Neural cell (in vitro differentiated cells): ENCODE measurements at regions not wholly inside any gene's neighbourhood (a gene's known extent, or its start where the extent isn't known, plus 50 kb on each side); places are given as distances from the start of the nearest gene placed in this dataset.
"Not testable (repeated sequence)": the region's sequence is repeated elsewhere in the genome, so short reads cannot be mapped to it uniquely, and the experiment has no call there.

Source experiments
- H2AFZ ChIP-seq: fragments of 200-600, 300-800 bp; sonication (generic), shearing (Covaris generic); 2 replicates; pipeline ENCODE4 v1.6.0; 2014; ENCODE audit warnings: low read depth, mild to moderate bottlenecking, antibody characterized with exemption, low read length, moderate library complexity
- H3F3A ChIP-seq: fragments of 200-600 bp; shearing (Covaris generic); 2 replicates; pipeline ENCODE4 v1.6.1; 2016; ENCODE audit warnings: mild to moderate bottlenecking, moderate library complexity, mixed read lengths, antibody characterized with exemption, low read length; ENCODE audit not compliant: insufficient read depth, poor library complexity, severe bottlenecking
- H3K27ac ChIP-seq: fragments of 200-600, 300-800 bp; sonication (generic), shearing (Covaris generic); 2 replicates; pipeline ENCODE4 v1.5.1; 2014; ENCODE audit warnings: mild to moderate bottlenecking, low read length, moderate library complexity
- H3K27me3 ChIP-seq: fragments of 300-800, 200-600 bp; sonication (generic), shearing (Covaris generic); 2 replicates; pipeline ENCODE4 v1.6.0; 2014; ENCODE audit warnings: mild to moderate bottlenecking, low read depth, low read length, moderate library complexity; ENCODE audit not compliant: insufficient read depth
- H3K36me3 ChIP-seq: fragments of 300-800, 200-600 bp; sonication (generic), shearing (Covaris generic); 2 replicates; pipeline ENCODE4 v1.5.1; 2014; ENCODE audit warnings: mild to moderate bottlenecking, antibody characterized with exemption, low read length, moderate library complexity; ENCODE audit not compliant: insufficient read depth
- H3K4me2 ChIP-seq: fragments of 300-800, 200-600 bp; sonication (generic), shearing (Covaris generic); 2 replicates; pipeline ENCODE4 v1.6.0; 2014; ENCODE audit warnings: mild to moderate bottlenecking, low read length
- H3K4me3 ChIP-seq: fragments of 300-800, 200-600 bp; sonication (generic), shearing (Covaris generic); 2 replicates; pipeline ENCODE4 v1.5.1; 2014; ENCODE audit warnings: mild to moderate bottlenecking, low read length, moderate library complexity
- H3K79me2 ChIP-seq: fragments of 200-600 bp; shearing (Covaris generic); replicated peaks from 2 replicates; pipeline ENCODE4 v1.6.0; 2014; ENCODE audit warnings: mild to moderate bottlenecking, low read length, moderate library complexity; ENCODE audit not compliant: insufficient read depth
- H3K9ac ChIP-seq: fragments of 300-800, 200-600 bp; sonication (generic), shearing (Covaris generic); 2 replicates; pipeline ENCODE4 v1.6.1; 2016; ENCODE audit warnings: mild to moderate bottlenecking, low read length, mixed read lengths
- H3K9me2 ChIP-seq: fragments of 200-600 bp; shearing (Covaris generic); 2 replicates; pipeline ENCODE4 v1.6.1; 2016; ENCODE audit warnings: mild to moderate bottlenecking, low read length, mixed read lengths; ENCODE audit not compliant: insufficient read depth
- H3K9me3 ChIP-seq: fragments of 200-600, 300-800 bp; sonication (generic), shearing (Covaris generic); 2 replicates; pipeline ENCODE4 v1.6.1; 2016; ENCODE audit warnings: mild to moderate bottlenecking, mixed run types, low read length, moderate library complexity, mixed read lengths
- H4K20me1 ChIP-seq: fragments of 200-600 bp; shearing (Covaris generic); 2 replicates; pipeline ENCODE4 v1.6.1; 2016; ENCODE audit warnings: mild to moderate bottlenecking, mixed run types; ENCODE audit not compliant: insufficient read depth
- CTCF ChIP-seq: fragments of 450-650 bp; IDR thresholded peaks from 2 replicates; pipeline ENCODE4 v1.5.1; 2014; ENCODE audit warnings: antibody characterized with exemption, mild to moderate bottlenecking, moderate library complexity; ENCODE audit not compliant: poor library complexity, severe bottlenecking
- EP300 ChIP-seq: fragments of 450-650 bp; conservative IDR thresholded peaks from 2 replicates; pipeline ENCODE4 v1.6.1; 2014; ENCODE audit warnings: antibody characterized with exemption, mild to moderate bottlenecking, moderate library complexity; ENCODE audit not compliant: poor library complexity, severe bottlenecking
- EZH2 ChIP-seq: fragments of 200-600, 300-800 bp; shearing (Covaris generic), sonication (generic); IDR thresholded peaks from 2 replicates; pipeline ENCODE4 v1.6.1; 2014; ENCODE audit warnings: antibody characterized with exemption, low read length, borderline replicate concordance, mild to moderate bottlenecking; ENCODE audit not compliant: insufficient read depth, poor library complexity, severe bottlenecking
- MXI1 ChIP-seq: fragments of 450-650 bp; conservative IDR thresholded peaks from 2 replicates; pipeline ENCODE4 v1.6.1; 2014; ENCODE audit warnings: antibody characterized with exemption, mild to moderate bottlenecking; ENCODE audit not compliant: poor library complexity, severe bottlenecking
- POLR2AphosphoS5 ChIP-seq: IDR thresholded peaks from 2 replicates; pipeline ENCODE4 v1.6.1; 2012
- RAD21 ChIP-seq: fragments of 450-650 bp; conservative IDR thresholded peaks from 2 replicates; pipeline ENCODE4 v1.6.1; 2014; ENCODE audit warnings: antibody characterized with exemption, mild to moderate bottlenecking, moderate library complexity
- SMC3 ChIP-seq: fragments of 450-650 bp; conservative IDR thresholded peaks from 2 replicates; pipeline ENCODE4 v1.6.1; 2014; ENCODE audit warnings: antibody characterized with exemption, mild to moderate bottlenecking, moderate library complexity; ENCODE audit not compliant: poor library complexity
- TAF1 ChIP-seq: IDR thresholded peaks from 2 replicates; pipeline ENCODE4 v1.6.1; 2012; ENCODE audit warnings: low read depth
- TF ChIP-seq, protein P1 (sequence below): IDR thresholded peaks from 2 replicates; pipeline ENCODE4 v1.6.1; 2012; ENCODE audit warnings: borderline replicate concordance

DNA sequence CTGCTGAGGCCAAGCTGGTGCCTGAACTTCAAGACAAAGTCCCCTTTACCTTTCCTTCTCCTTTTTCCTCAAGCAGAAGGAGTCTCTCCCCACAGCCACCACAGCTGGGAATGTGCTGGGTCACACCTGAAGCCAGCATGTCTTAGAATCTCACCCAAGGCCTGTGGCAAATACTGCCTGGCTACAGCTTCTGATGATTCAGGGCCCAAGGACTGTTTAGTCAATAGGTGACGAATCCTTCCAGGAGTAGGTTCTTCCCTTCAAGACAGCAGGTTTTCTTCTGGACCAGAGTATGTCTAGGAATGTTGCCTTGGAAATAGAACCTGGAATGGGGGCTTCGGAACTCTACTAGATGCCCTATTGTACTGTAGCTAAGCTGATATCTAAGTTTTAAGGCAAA, 374.6 kb downstream of the KIF20B start:
- no peaks in the 10 kb centered on the region for H3K79me2 ChIP-seq
- H3K9me3 ChIP-seq = no peaks in the 10 kb centered on the region
- no peaks in the 10 kb centered on the region for H3K36me3 ChIP-seq

GRCh38 chr10:90079819-90080218, 378.4 kb downstream of the KIF20B start:
- Histone ChIP-seq H3K27me3 (no peaks in the 10 kb centered on the region), H4K20me1 (no peaks in the 10 kb centered on the region), H3K9me2 (no peaks in the 10 kb centered on the region), H3K4me3 (no peak overlapping the region), H3K36me3 (no peaks in the 10 kb centered on the region), H3K4me2 (no peak overlapping the region), H3K79me2 (no peaks in the 10 kb centered on the region), H3K9me3 (no peaks in the 10 kb centered on the region), H3K9ac (no peak overlapping the region), H3F3A (no peaks in the 10 kb centered on the region), H2AFZ (no peak overlapping the region), H3K27ac (no peak overlapping the region)
- TF ChIP-seq EP300 (no peak), RAD21 (no peak), CTCF (no peak), TAF1 (no peak)
- TF ChIP-seq, protein P1, sequence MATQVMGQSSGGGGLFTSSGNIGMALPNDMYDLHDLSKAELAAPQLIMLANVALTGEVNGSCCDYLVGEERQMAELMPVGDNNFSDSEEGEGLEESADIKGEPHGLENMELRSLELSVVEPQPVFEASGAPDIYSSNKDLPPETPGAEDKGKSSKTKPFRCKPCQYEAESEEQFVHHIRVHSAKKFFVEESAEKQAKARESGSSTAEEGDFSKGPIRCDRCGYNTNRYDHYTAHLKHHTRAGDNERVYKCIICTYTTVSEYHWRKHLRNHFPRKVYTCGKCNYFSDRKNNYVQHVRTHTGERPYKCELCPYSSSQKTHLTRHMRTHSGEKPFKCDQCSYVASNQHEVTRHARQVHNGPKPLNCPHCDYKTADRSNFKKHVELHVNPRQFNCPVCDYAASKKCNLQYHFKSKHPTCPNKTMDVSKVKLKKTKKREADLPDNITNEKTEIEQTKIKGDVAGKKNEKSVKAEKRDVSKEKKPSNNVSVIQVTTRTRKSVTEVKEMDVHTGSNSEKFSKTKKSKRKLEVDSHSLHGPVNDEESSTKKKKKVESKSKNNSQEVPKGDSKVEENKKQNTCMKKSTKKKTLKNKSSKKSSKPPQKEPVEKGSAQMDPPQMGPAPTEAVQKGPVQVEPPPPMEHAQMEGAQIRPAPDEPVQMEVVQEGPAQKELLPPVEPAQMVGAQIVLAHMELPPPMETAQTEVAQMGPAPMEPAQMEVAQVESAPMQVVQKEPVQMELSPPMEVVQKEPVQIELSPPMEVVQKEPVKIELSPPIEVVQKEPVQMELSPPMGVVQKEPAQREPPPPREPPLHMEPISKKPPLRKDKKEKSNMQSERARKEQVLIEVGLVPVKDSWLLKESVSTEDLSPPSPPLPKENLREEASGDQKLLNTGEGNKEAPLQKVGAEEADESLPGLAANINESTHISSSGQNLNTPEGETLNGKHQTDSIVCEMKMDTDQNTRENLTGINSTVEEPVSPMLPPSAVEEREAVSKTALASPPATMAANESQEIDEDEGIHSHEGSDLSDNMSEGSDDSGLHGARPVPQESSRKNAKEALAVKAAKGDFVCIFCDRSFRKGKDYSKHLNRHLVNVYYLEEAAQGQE = no peak

More for the DNA sequence above, 374.6 kb downstream of the KIF20B start:
- Histone ChIP-seq H3F3A (no peaks in the 10 kb centered on the region), H2AFZ (no peak overlapping the region), H3K4me3 (no peak overlapping the region), H3K9ac (no peak overlapping the region), H3K27me3 (no peaks in the 10 kb centered on the region), H3K27ac (no peak overlapping the region), H3K4me2 (no peak overlapping the region), H4K20me1 (no peaks in the 10 kb centered on the region), H3K9me2 (no peaks in the 10 kb centered on the region)
- TF ChIP-seq SMC3 (no peak), POLR2AphosphoS5 (no peak), EP300 (no peak), TAF1 (no peak), CTCF (no peak), MXI1 (no peak), EZH2 (no peak)

DNA sequence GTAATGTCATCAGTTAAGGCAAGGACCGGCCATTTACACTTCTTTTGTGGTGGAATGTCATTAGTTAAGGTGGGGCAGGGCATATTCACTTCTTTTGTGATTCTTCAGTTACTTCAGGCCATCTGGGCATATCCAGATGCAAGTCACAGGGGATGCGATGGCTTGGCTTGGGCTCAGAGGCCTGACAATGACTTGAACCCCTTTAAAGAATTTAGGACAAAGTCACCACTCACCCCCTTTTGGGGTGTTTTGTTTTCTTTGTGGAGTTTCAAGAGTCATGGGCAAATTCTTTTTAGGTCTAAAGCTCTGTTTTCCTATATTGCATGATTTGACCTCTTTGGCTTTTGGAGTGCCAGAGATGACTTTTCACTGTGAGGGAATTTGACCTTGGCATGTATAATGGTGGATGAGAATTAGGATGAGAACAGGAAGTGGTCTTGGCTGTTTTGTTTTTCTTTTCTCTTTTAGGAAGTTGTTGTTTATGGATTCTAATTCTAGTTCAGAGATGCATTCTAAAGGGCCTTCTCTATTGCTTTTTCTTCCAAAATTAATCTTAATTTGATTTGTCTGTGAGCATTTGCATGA, 385.3 kb downstream of the KIF20B start:
- H3K9ac ChIP-seq, H3K9me2 ChIP-seq, H3K4me2 ChIP-seq, H3K4me3 ChIP-seq, H3K27ac ChIP-seq, H3K9me3 ChIP-seq, H3K27me3 ChIP-seq, H3K79me2 ChIP-seq, H3F3A ChIP-seq, H3K36me3 ChIP-seq, H4K20me1 ChIP-seq, H2AFZ ChIP-seq: not testable (repeated sequence)
